GM12875 (cell line): ENCODE measurements at regions not wholly inside any gene's neighbourhood (a gene's known extent, or its start where the extent isn't known, plus 50 kb on each side); places are given as distances from the start of the nearest gene placed in this dataset.
"Not testable (repeated sequence)": the region's sequence is repeated elsewhere in the genome, so short reads cannot be mapped to it uniquely, and the experiment has no call there.

Experiments used
- H3K4me3 ChIP-seq: one replicate; pipeline ENCODE4 v1.5.1; 2011; ENCODE audit warnings: low read depth, low read length, control low read depth
- TF ChIP-seq, protein P1 (sequence below): IDR thresholded peaks from 2 replicates; pipeline ENCODE4 v1.5.1; 2011; ENCODE audit warnings: low read depth, mild to moderate bottlenecking, control low read depth, inconsistent platforms, low read length, moderate library complexity, borderline replicate concordance; ENCODE audit not compliant: insufficient read depth

DNA sequence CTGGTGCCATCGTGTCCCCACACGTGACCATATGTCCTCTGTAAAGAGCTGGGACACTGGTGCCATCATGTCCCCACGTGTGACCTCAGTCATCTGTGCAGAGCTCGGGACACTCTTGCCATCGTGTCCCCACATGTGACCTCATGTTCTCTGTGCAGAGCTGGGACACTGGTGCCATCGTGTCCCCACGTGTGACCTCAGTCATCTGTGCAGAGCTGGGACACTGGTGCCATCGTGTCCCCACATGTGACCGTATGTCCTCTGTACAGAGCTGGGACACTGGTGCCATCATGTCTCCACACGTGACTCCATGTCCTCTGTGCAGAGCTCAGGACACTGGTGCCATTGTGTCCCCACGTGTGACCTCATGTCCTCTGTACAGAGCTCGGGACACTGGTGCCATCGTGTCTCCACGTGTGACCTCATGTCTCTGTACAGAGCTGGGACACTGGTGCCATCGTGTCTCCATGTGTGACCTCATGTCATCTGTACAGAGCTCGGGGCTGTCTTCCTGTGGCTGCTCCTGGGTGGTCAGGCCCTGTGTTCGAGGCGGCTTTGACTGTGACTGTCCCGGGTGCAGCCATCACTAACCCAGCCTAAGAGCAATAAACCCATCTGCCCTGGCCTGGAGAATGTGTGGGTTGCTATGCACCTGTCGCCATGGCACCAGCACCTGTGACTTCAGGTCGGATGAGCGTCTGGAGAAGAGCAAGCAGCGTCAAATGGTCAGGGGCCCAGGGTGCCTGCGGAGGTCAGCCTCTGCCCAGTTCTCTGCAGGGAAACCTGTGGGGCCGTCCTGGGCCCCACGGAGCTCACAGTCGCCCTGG, 334.4 kb downstream of the ADGRD1 start:
- TF ChIP-seq, protein P1, sequence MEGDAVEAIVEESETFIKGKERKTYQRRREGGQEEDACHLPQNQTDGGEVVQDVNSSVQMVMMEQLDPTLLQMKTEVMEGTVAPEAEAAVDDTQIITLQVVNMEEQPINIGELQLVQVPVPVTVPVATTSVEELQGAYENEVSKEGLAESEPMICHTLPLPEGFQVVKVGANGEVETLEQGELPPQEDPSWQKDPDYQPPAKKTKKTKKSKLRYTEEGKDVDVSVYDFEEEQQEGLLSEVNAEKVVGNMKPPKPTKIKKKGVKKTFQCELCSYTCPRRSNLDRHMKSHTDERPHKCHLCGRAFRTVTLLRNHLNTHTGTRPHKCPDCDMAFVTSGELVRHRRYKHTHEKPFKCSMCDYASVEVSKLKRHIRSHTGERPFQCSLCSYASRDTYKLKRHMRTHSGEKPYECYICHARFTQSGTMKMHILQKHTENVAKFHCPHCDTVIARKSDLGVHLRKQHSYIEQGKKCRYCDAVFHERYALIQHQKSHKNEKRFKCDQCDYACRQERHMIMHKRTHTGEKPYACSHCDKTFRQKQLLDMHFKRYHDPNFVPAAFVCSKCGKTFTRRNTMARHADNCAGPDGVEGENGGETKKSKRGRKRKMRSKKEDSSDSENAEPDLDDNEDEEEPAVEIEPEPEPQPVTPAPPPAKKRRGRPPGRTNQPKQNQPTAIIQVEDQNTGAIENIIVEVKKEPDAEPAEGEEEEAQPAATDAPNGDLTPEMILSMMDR, result no peak
- no peak overlapping the region for H3K4me3 ChIP-seq

DNA sequence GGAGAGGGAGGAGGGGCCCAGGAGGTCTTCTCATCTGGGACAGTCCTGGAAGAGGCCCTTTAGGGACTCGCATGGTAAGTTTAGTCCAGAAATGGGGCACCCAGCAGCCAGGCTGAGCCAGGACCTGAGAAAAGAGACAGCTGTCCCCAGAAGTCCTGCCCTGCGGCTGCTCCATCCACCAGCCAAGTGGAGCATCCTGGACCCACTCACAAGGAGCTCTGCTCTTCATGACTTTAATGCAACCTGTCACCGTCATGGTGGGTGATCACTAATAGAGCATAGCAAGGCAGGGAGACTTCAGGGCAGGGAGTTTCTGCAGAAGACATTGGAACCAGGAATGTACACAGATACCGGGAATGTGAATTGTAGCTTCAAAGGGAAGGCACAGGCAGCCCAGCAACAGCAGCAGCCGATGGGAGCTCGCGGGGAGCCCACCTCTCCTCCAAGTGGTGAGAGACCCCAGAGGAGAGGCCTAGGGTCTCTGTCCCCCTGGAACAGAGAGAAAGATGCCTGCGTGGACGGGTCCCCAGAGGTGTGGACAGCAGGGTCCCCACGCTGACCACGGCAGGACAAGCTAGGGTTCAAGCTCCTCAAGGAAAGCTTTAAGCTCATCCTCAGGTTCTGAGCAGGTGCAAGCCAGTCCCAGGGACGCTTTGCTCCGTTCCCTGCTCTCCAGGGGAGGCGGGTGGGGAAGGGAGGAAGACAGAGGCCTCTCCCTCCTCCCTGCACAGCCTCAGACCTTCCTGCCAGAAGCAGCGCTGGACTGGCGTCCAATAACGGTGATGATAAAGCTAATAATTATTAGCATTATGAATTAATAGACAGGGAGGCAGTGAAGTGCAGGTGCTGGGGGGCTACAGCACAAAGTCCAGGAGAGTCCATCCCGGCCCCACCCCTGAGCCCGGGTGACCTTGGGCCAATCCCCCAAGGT, 335.3 kb downstream of the ADGRD1 start:
- not testable (repeated sequence) for H3K4me3 ChIP-seq

DNA sequence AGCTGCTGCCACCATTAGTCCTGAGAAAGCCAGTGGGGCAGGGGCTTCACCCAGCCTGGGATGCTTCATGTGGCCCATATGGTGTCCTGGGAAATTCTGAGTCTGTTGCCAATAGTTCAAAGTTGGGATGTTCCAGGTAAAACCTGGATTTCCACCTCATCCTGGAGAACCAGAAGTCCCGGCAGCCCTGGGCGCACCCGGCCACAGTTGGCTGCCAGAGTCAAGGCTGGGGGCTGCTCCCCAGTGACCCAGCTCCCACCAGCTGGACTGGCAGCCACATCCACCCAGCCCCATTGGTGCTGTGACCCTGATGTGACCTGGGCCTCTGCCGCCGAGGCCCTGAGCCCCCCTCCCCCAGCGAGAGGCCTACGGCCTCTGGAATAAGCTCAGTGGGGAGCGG, 336.1 kb downstream of the ADGRD1 start:
- not testable (repeated sequence) for H3K4me3 ChIP-seq

DNA sequence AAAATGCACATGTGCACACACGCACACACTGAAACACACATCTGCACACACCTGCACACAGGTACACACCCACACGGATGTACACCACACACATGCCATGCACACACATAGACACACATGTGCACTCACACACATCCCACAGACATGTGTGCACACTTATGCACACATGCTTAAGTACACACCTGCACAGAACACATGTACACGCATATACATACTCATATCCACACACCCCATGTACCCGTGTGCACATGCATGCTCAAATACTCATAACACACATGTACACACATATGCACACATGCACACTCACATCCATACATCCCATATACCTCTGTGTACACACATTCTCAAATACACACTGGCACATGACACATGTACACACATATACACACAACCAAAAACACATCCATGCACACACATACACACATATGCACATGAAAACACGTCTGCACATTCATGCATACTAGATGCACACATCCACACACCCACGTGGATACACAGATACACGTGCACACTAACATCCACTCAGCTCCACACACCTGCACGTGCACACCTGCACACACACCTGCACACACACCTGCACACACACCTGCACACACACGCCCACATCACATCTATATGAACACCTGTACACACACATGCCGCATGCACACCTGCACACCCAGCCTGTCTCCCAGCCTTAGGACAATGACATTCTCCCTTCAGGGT, 336.7 kb downstream of the ADGRD1 start:
- H3K4me3 ChIP-seq, result no peak overlapping the region
- TF ChIP-seq, protein P1, result no peak

DNA sequence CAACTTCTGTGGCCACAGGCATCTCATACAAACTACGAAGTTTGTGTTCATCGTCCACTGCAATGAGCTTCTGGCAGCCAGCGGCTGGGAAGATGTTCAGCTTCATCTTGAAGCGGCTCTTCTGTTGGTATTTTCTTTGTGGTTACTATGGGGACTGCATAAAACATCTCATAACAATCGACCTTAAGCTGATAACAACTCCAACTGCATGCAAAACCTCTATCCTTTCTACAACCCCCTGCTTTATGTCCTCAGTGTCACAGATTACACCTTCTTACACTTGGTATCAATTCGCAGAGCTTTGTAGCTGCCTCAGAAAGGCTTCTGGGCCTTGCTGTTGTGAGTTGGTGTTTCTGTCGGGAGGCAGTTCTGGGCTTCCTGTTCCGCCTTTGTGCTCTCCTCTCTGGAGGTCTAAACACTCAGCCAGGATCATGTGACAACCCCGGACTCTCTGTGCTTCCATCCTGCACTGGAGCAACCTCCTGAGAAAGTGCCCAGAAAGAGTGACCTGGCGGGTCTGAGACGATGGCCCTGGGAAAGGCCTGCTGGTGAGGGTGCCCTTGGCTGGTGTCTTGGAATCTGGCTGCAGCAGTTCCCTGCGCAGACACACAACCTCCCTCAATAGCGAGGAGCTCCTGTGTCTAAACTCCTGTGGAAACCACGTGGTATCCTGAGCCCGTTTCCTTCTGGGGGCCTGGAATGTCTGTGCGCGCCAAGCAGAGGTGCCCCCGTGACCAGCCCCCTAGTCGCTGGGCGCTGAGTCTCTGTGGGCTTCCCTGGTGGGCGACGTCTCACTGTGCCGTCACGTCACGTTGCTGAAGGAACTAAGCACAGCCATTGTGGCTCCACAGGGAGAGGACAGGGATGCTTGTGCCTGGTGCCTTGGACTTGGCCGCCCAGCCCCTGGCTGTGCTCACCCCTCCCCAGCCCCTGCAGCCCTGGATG, 339.6 kb downstream of the ADGRD1 start:
- H3K4me3 ChIP-seq, result not testable (repeated sequence)

DNA sequence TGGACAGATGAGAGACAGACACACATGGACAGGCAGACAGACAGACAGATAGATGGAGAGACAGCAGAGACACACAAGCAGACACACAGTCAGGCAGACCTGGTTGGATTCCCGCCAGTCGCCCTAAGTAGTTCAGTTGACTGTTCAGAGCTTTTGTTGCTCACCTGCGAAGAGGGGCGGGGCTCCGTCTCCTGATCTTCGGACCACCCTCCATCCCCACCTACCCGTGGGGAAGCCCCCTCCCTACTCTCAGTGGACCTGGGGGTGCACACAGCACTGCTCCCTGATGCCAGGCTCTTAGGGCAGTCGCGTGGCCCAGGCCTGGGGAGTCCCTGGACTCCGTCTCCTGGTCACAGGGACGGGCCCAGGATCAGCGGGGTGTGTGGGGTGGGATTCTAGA, 341.0 kb downstream of the ADGRD1 start:
- H3K4me3 ChIP-seq, result not testable (repeated sequence)

DNA sequence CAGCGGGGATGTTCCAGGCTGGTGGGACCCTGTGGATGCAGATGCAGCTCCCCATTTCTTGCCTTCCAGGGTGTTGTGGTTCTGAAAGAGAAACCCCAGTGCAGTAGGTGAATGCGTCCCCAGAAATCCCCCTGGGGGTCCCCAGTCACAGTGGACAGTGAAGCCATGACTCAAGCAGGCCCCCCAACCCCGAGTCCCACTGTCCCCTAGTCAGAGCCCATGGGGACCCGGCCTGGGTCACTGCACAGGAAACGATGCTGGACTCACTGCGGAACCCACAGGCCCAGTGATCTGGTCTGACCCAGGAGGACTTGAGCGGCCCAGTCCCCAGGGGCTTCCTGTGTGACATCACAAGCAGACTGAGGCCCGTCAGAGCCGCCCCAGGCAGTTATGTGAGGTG, 341.4 kb downstream of the ADGRD1 start:
- not testable (repeated sequence) for H3K4me3 ChIP-seq

DNA sequence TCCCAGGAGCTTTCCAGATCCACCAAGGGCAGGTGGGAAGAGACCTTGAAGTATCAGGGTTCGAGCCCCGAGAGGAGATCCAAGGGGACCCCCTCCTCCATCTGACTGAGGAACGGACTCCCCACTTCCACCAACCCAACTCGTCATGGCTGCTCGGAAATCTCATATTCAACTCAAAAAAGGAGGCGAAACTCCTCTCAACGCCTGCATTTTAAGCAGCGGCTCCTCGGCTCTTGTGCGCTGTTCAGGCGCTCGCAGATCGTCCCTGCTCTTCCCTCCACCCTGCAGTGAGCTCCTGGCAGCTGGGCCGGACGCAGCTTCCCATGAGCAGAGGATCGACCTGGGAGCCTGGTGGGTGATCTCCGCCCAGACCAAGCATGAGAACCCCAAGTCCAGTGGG, 341.9 kb downstream of the ADGRD1 start:
- H3K4me3 ChIP-seq, result not testable (repeated sequence)

DNA sequence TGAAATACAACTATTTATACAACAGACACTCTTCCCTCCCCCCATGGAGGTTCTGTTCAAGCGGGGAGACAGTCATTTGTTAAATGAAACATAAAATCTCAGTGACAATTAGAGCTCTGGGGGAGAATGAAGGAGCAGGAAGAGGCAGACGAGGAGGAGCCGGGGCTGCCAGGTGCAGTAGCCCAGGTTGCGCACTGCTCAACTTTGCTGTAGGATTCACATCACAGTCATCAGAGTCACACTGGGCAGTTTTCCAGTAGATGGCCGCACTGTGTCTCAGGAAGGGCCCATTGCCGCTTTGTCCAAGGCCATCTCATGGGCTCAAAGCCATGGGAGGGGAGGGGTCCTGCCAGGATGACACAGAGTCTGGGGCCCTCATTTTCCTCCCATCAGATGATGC, 342.4 kb downstream of the ADGRD1 start:
- not testable (repeated sequence) for H3K4me3 ChIP-seq

DNA sequence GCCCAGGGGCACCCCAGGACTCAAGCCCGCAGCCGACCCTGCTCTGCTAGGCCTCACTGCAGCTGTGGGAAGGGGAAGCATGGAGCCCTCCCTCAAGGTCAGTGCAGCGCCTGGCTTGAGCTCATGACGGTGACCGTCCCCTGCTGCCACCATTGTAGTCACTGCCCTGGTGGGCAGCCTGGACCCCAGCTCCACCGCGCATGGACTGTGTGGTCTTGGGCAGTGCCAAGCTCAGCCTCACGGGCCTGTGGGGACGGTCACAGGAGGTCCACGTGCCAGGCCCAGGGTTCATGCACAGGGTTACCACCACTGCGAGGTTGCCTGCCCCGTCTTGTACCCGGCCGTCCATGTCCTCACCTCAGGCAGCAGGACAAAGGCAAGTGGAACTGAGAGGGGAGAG, 342.9 kb downstream of the ADGRD1 start:
- not testable (repeated sequence) for H3K4me3 ChIP-seq

DNA sequence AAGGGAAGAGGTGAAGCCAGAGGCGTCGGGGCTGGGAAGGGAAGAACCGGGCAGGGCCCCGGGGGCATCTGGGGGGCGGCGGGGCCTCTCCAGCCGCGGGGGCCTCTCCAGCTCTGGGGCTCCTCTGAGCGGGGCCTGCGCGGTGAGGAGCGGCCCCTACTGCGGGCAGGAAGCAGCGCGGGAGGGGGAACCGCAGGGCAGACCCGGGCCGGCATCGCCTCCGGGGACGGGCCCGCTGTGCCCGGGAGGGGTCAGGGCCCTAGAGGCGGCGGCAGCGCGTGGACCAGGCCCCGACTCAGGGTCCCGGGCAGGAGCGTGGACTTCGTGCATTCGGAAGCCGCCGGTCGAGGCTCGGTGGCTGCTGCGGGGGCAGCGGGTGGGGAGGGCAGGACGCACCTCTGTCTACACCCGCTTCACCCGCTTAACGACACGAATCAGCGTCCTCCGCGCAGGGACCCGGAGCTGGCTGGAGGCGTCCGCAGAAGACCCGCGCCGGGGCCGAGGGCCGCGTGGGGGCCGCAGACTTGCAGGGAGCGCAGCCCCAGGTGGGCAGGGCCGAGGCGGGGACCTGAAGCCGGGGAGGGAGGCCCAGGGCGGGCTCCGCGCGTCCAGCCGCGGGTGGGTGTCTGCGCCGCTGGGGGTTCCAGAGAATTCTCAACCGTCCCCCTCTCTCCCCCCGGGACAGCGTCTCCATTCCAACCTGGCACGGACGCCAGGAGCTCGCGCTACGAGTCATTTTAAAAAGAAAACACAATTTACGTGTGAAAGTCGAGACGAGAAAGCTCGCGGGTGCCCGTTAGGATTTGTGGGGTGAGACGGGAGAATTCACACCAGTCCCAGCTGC, 345.0 kb downstream of the ADGRD1 start:
- not testable (repeated sequence) for H3K4me3 ChIP-seq

DNA sequence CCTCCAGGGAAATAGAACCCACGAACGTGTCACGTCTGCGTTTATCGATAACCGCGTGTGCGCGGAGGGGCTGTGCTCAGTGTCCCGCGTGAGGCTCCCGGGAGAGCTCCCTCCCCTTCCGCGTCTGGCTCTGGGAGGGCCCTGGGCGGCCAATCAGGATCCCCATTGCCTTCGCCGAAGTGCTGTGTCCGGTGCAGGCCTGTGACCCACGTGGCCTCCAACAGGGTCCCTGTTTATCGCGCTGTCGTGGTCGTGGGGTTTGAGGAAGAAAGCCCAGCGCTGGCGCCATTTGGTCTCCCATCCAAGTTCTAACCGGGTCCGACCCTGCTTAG, 345.6 kb downstream of the ADGRD1 start:
- not testable (repeated sequence) for H3K4me3 ChIP-seq

DNA sequence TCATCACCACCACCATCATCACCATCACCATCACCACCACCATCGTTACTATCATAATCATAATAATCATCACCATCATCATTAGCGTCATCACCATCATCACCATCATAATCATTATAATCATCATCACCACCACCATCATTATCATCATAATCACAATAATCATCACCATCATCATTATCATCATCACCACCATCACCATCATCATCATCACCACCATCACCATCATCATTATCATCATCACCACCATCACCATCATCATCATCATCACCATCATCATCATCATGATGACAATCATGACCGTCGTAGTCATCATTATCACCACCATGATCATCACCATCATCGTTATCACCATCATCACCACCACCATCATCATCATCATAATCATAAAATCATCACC, 349.9 kb downstream of the ADGRD1 start:
- H3K4me3 ChIP-seq, result not testable (repeated sequence)

DNA sequence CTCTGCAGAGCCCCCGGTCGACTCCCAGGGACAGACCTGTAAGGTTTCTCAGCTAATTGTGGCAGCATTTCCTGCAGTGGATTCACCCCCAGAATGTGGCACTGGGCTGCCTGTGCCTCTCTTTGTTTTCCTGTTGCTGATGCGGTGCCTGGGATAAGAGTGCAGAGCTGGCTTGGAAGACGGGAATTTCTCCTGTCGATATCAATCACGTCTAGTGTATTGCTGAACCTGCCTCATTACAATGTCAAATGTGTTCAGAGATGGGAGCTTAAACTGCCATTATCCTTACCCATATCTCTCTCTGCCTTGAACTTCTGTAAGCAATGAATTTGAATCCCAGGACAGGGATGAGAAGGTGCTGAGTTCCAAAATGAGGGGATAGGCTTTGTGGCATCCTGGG, 350.9 kb downstream of the ADGRD1 start:
- H3K4me3 ChIP-seq, result not testable (repeated sequence)
